H1 (cell line): ENCODE measurements at regions not wholly inside any gene's neighbourhood (a gene's known extent, or its start where the extent isn't known, plus 50 kb on each side); places are given as distances from the start of the nearest gene placed in this dataset.

Source experiments
- GABPA ChIP-seq: IDR thresholded peaks from 2 replicates; pipeline ENCODE4 v1.6.1; 2011; ENCODE audit warnings: mild to moderate bottlenecking, low read length, moderate library complexity, borderline replicate concordance; ENCODE audit not compliant: insufficient read depth
- POU5F1 ChIP-seq: IDR thresholded peaks from 2 replicates; pipeline ENCODE4 v1.6.1; 2011; ENCODE audit warnings: low read depth, mild to moderate bottlenecking, low read length, moderate library complexity
- RFX5 ChIP-seq: IDR thresholded peaks from 2 replicates; pipeline ENCODE4 v1.6.1; 2011; ENCODE audit warnings: low read depth, low read length, improper control_type of control experiment, borderline replicate concordance
- USF2 ChIP-seq: IDR thresholded peaks from 2 replicates; pipeline ENCODE4 v1.6.1; 2011; ENCODE audit warnings: low read length, improper control_type of control experiment

- TF ChIP-seq USF2 (no peak), RFX5 (no peak), GABPA (no peak), POU5F1 (no peak)
These were observed 196.0 kb upstream of the HDAC4 start (continued) for GRCh38 chr2:239596792-239597191.
